CD1c-positive myeloid dendritic cell (primary cell): ENCODE measurements at regions not wholly inside any gene's neighbourhood (a gene's known extent, or its start where the extent isn't known, plus 50 kb on each side); places are given as distances from the start of the nearest gene placed in this dataset.
"Not testable (repeated sequence)": the region's sequence is repeated elsewhere in the genome, so short reads cannot be mapped to it uniquely, and the experiment has no call there.

Source experiments
- DNase-seq: peaks from one replicate; pipeline ENCODE4 v3.0.0-alpha.2; 2016; ENCODE audit errors: extremely low spot score

GRCh38 chr1:121006826-121007225, 117.3 kb downstream of the PPIAL4A start:
- DNase-seq, result not testable (repeated sequence)

DNA sequence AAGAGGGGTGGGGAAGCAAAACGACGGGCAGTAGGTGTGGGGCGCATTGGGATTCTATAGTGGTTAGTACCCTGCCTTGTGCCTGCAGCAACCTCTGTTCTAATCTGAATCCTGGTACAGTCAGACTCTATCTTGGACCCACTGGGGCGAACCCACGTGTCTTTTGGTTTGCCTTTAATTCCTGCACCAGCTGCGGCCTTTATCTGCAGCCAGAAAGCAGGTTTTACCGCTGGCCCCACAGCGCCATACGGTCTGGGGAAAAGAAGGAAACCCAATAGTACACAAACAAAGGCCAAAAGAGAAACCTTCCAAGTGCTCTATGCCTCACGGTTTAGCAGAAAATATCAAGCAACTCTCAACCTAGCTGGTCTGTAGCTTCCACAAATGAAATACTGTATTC, 118.2 kb downstream of the PPIAL4A start:
- DNase-seq, result not testable (repeated sequence)

DNA sequence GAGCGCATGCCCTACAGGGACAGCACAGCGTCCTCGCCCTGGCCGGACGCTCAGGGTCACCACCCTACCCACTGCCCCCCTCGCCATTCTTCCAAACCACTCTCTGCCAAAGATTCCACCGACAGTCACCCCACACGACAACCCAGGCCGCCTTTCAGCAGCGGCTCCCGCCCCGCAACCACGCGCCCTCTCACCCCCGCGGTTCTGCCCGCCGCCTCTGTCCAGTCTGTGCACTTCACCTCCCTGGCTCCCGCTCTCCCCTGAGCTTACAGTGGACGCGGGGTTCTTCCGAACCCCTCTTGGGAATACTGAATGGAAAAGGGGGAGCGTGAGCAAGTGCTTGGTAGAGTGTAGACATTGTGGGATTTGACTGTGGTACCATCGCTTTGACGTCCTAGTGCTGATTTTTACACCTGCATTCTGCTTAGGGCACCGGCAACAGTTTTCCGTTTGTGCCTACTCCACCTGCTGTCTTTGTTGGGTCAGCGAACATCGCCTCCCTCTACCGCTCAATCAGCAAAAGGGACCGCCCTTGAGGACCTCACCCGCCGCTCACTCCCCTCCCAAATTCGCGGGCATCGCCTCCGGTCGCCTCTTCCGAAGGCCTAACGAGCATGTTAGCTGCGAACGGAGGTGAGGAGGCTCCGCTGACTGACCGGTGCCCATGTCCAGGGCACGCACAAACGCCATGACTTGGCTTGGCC, 119.1 kb downstream of the PPIAL4A start:
- DNase-seq, result peak; percentile 0

DNA sequence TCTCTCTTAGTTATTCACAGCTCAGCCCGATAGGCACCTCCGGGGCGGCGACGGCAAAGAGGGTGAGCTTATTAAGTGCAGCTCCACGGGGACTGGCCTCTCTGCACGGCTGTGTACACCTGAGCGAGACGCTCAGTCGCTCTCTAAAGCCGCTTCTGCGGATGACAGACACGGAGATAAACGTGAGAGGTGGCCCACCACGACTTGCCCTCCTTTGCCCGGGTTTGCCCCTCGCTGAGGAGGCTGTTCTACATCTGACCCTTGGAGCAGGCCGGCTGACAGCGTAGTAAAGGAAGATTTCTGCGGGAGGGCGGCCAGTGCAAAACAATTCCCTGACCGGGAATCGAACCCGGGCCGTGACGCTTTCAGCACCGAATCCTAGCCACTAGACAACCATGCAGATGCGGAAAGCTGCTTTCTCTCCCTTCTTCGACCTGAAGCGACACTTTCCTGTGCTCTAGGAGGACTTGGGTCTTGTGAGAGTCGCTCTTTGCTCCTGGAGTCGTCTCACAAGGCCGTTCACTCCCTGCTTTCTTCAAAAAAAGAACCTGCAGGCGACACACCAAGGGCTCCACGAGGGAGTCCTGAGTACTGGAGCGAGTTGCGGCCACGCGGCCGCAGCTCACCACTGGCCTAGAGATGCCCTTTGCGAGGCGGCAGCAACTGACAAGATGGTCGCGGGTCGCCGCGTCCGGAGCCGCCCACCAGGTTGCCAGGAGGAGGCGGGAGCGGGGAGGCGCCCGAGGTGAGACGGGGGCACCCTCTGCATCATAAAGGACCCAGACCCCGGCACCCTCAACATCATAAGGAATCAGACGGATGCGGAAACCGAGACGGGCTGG, 119.9 kb downstream of the PPIAL4A start:
- peak; percentile 12 for DNase-seq

DNA sequence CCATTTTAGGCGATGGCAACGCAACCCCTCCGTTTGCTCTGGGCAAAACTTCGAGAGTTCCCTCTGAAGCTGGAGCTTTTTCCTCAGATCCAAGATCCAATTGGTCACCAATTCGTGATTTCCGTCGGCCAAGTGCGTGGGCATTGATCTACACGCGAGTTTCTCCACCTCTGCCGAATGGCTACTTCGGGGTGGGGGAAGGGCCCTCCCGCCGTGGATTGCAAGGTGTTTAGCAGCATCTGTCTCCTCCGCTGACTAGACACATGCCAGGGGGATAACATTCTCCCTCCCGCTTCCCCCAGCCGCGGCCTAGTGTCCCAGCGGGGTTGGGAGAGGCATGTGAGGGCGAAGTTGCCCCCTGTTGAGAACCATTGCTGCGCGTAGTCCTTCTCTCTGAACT, 120.6 kb downstream of the PPIAL4A start:
- DNase-seq, result not testable (repeated sequence)

- DNase-seq, result not testable (repeated sequence)
These were observed 123.6 kb downstream of the PPIAL4A start for GRCh38 chr1:121013181-121013580.

GRCh38 chr1:121016182-121017028, 126.8 kb downstream of the PPIAL4A start:
- DNase-seq, result peak; percentile 24

GRCh38 chr1:121019715-121020349, 130.3 kb downstream of the PPIAL4A start:
- not testable (repeated sequence) for DNase-seq

- DNase-seq, result peak; percentile 68
These were observed 131.0 kb downstream of the PPIAL4A start for GRCh38 chr1:121020350-121021236.

GRCh38 chr1:121021716-121022115, 132.1 kb downstream of the PPIAL4A start:
- not testable (repeated sequence) for DNase-seq

GRCh38 chr1:121032878-121033494, 143.4 kb downstream of the PPIAL4A start:
- not testable (repeated sequence) for DNase-seq

DNA sequence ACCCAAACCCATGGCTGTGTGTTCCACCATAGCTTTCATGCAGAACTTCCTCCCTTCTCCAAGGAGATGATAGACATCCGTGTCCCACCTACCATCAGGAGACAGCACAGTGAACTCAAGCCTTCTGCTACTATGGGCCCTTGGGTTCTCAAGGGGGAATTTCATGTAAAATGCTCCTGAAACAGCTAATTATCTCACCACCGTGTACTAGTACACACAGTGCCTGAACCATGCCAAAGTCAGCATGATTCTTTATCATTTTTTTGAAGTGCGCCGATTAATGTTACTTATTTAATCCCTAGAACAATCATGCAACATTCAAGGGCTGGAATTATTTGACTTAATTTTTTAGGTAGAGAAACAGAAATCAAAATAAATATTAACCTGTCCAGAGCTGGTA, 147.2 kb downstream of the PPIAL4A start:
- not testable (repeated sequence) for DNase-seq

DNA sequence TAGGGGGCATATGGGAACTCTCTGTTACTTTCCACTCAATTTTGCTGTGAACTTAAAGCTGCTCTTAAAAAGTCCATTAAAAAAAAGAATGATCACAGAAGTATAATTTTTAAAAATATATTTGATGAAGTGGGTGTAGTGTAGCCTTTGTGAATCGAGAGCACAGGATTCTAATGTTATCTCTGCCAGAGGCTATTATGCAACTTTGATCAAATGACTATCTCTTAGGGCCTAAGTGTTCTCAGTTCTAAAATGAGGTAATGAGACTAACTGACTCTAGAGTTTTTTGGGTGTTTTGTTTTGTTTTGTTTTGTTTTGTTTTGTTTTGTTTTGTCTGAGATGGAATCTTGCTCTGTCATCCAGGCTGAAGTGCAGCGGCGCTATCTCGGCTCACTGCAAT, 143.2 kb downstream of the FAM72B start:
- not testable (repeated sequence) for DNase-seq

GRCh38 chr1:121041497-121041896, 142.6 kb downstream of the FAM72B start:
- DNase-seq, result not testable (repeated sequence)

DNA sequence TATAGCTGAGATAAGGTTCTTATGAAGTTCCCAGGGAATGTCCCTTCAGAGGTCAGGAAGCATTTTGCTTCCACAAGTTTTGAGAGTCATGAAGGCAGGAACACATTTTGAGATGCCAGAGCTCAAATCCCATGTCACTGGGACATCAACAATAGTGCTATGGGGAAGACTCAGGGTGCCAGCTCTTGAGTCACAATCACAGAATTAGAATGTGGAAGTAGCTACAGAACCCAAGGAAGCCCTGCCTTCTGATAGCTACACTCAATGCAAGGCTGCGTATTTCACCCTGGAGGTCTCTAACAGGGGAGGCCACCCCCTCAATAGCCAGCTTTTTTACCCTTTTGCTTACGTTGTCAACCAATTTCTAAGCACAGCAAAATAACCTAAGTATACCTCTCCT, 141.3 kb downstream of the FAM72B start:
- peak; percentile 23 for DNase-seq

DNA sequence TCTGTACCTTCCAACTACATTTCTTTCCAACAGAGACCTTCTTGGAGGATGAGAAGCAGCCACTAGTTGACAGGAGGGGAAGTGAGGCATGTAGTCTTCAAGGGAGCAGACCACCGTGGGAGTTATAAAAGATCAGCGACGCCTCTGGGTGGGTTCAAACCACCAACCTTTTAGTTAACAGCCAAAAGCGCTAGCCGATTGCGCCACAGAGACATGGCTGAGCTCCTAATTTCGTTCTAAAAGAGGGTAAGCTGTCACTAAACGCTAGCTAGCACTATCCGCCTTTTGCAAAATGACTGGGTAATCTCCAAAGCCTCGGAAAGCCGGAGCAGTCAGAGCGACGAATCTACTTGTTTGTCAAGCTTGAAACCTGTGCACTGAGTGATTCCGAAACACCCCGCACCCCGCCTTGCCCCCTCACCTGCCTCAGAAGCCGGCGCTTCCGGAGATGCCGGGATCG, 135.8 kb downstream of the FAM72B start:
- DNase-seq, result not testable (repeated sequence)

- not testable (repeated sequence) for DNase-seq
These were observed 135.2 kb downstream of the FAM72B start for GRCh38 chr1:121048769-121049443.

DNA sequence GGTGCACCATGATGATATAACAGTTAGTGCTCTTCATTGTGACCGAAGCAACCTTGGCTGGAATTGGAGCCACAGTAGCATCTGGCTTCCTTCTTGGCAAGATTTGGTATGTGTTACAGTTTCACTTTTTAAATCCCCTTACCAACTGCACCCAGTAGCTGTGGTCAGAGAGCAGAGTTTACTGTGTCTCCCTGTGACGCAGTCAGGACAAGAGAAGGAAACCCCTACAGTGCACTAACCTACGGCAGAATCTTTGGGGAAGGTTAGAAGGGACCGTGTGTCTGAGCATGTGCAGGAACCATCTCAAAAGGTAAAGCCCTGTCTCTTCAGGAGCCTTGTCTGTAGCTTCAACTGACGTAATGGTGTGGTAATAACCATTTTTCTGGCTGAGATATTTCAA, 134.0 kb downstream of the FAM72B start:
- not testable (repeated sequence) for DNase-seq

- not testable (repeated sequence) for DNase-seq
These were observed 132.9 kb downstream of the FAM72B start for GRCh38 chr1:121051161-121051790.
